Fibroblast of the aortic adventitia (primary cell): ENCODE measurements at regions not wholly inside any gene's neighbourhood (a gene's known extent, or its start where the extent isn't known, plus 50 kb on each side); places are given as distances from the start of the nearest gene placed in this dataset.

ENCODE experiments used
- DNase-seq: peaks from one replicate; pipeline ENCODE4 v3.0.0-alpha.2; 2010; ENCODE audit warnings: low read depth
- H3K4me3 ChIP-seq: 2 replicates; pipeline ENCODE4 v1.5.1; 2011; ENCODE audit warnings: low read depth, mild to moderate bottlenecking, control low read depth, low read length, moderate library complexity
- CTCF ChIP-seq: IDR thresholded peaks from 2 replicates; pipeline ENCODE4 v1.5.1; 2011; ENCODE audit warnings: mild to moderate bottlenecking, low read length, control low read depth, inconsistent platforms; ENCODE audit not compliant: insufficient read depth

- no peak overlapping the region for H3K4me3 ChIP-seq
- DNase-seq: no peak
- TF ChIP-seq CTCF: no peak
These were observed 55.9 kb upstream of the ADRB1 start for GRCh38 chr10:113987805-113988204.

- DNase-seq: no peak
- H3K4me3 ChIP-seq: no peak overlapping the region
- no peak for TF ChIP-seq CTCF
These were observed 55.1 kb upstream of the ADRB1 start for GRCh38 chr10:113988535-113988934.

GRCh38 chr10:113991091-113991860, 52.4 kb upstream of the ADRB1 start:
- no peak overlapping the region for H3K4me3 ChIP-seq
- no peak for DNase-seq
- no peak for TF ChIP-seq CTCF

GRCh38 chr10:113992471-113993011, 51.1 kb upstream of the ADRB1 start:
- H3K4me3 ChIP-seq: no peak overlapping the region
- peak; percentile 11 for DNase-seq
- TF ChIP-seq CTCF: no peak

GRCh38 chr10:113993489-113993991, 50.1 kb upstream of the ADRB1 start:
- DNase-seq: peak; percentile 56
- TF ChIP-seq CTCF: no peak
- H3K4me3 ChIP-seq: no peak overlapping the region
